IMR-90 (cell line): ENCODE measurements at regions not wholly inside any gene's neighbourhood (a gene's known extent, or its start where the extent isn't known, plus 50 kb on each side); places are given as distances from the start of the nearest gene placed in this dataset.

Experiments used
- ATAC-seq: fragments of 200-7000 bp; cut with Tn5 transposase; 2 replicates; pipeline ENCODE4 v1.9.1; 2020; ENCODE audit warnings: low read depth, mild to moderate bottlenecking, moderate library complexity
- BruUV-seq: library from RNA; stranded (reverse); fragments of 400-500 nt; replicated peaks from 2 replicates; lab custom pipeline; 2021; lab: Mats Ljungman, UMichigan
- CTCF ChIA-PET: fragments of 300-600 bp; formaldehyde crosslinking; extraction: SDS; loops from one replicate; lab custom pipeline; 2021; ENCODE audit warnings: antibody characterized with exemption; lab: Yijun Ruan, JAX
- POLR2A ChIA-PET: fragments of 300-600 bp; sonication (Branson Sonifier 250); formaldehyde crosslinking; loops from one replicate; lab custom pipeline; 2022; ENCODE audit warnings: antibody characterized with exemption; ENCODE audit not compliant: unreplicated experiment; lab: Charles Lee
- DNase-seq: peaks from one replicate; pipeline ENCODE4 v3.0.0; 2013
- H2AFZ ChIP-seq: replicated peaks from 2 replicates; pipeline ENCODE3; 2013; ENCODE audit warnings: low read length, mild to moderate bottlenecking; ENCODE audit not compliant: poor library complexity
- H2AK5ac ChIP-seq: 2 replicates; pipeline ENCODE4 v1.6.1; 2013; ENCODE audit warnings: low read depth, low read length, inconsistent platforms
- H2AK9ac ChIP-seq: replicated peaks from 2 replicates; pipeline ENCODE3; 2013; ENCODE audit warnings: mild to moderate bottlenecking, low read depth, low read length, moderate library complexity; ENCODE audit not compliant: poor library complexity
- H2BK120ac ChIP-seq: 2 replicates; pipeline ENCODE4 v1.6.1; 2013; ENCODE audit warnings: low read depth, low read length, inconsistent platforms
- H2BK15ac ChIP-seq: 3 replicates; pipeline ENCODE4 v1.6.1; 2013; ENCODE audit warnings: low read depth, low read length, inconsistent platforms
- H2BK20ac ChIP-seq: 2 replicates; pipeline ENCODE4 v1.6.1; 2013; ENCODE audit warnings: low read depth, mild to moderate bottlenecking, inconsistent platforms, low read length, moderate library complexity
- H2BK5ac ChIP-seq: 2 replicates; pipeline ENCODE4 v1.6.1; 2013; ENCODE audit warnings: mild to moderate bottlenecking, low read depth, low read length, inconsistent platforms; ENCODE audit not compliant: poor library complexity, severe bottlenecking
- H3K14ac ChIP-seq: replicated peaks from 2 replicates; pipeline ENCODE4 v1.6.1; 2013; ENCODE audit warnings: low read depth, low read length, inconsistent platforms
- H3K18ac ChIP-seq: 2 replicates; pipeline ENCODE4 v1.6.1; 2013; ENCODE audit warnings: low read depth, low read length, control low read depth
- H3K23ac ChIP-seq: 2 replicates; pipeline ENCODE4 v1.6.1; 2013; ENCODE audit warnings: low read depth, low read length, inconsistent platforms
- H3K27ac ChIP-seq: 2 replicates; pipeline ENCODE4 v1.5.1; 2013; ENCODE audit warnings: mild to moderate bottlenecking, control low read depth, low read length; ENCODE audit not compliant: insufficient read depth
- H3K27me3 ChIP-seq: 2 replicates; pipeline ENCODE4 v1.6.1; 2013; ENCODE audit warnings: low read length; ENCODE audit not compliant: control insufficient read depth, insufficient read depth
- H3K36me3 ChIP-seq: 2 replicates; pipeline ENCODE4 v1.6.1; 2013; ENCODE audit warnings: low read length, mixed read lengths; ENCODE audit not compliant: control insufficient read depth, insufficient read depth
- H3K4ac ChIP-seq: 2 replicates; pipeline ENCODE4 v1.6.1; 2013; ENCODE audit warnings: low read depth, low read length, inconsistent platforms
- H3K4me1 ChIP-seq: 2 replicates; pipeline ENCODE4 v1.6.1; 2013; ENCODE audit warnings: low read length, mixed read lengths; ENCODE audit not compliant: control insufficient read depth, insufficient read depth
- H3K4me2 ChIP-seq: 2 replicates; pipeline ENCODE4 v1.6.1; 2013; ENCODE audit warnings: low read depth, mild to moderate bottlenecking, control low read depth, low read length, moderate library complexity
- H3K4me3 ChIP-seq: 2 replicates; pipeline ENCODE4 v1.5.1; 2013; ENCODE audit warnings: low read depth, mild to moderate bottlenecking, control low read depth, low read length, moderate library complexity; ENCODE audit not compliant: insufficient read depth
- H3K56ac ChIP-seq: 2 replicates; pipeline ENCODE4 v1.6.1; 2013; ENCODE audit warnings: low read length, inconsistent platforms; ENCODE audit not compliant: insufficient read depth; ENCODE audit errors: extremely low read depth
- H3K79me1 ChIP-seq, 2 experiments: 2 replicates each; pipeline ENCODE4 v1.6.1; 2013; ENCODE audit warnings: low read length in 2 of 2, inconsistent platforms in 1 of 2, low read depth in 1 of 2
- H3K9ac ChIP-seq: 2 replicates; pipeline ENCODE4 v1.6.1; 2013; ENCODE audit warnings: low read depth, low read length, control low read depth
- H3K9me1 ChIP-seq: 2 replicates; pipeline ENCODE4 v1.6.1; 2013; ENCODE audit warnings: low read length, inconsistent platforms; ENCODE audit not compliant: insufficient read depth
- H3K9me3 ChIP-seq: 2 replicates; pipeline ENCODE4 v1.6.1; 2013; ENCODE audit warnings: low read length; ENCODE audit not compliant: control insufficient read depth, insufficient read depth
- H4K20me1 ChIP-seq: 2 replicates; pipeline ENCODE4 v1.6.1; 2013; ENCODE audit warnings: low read length, inconsistent platforms; ENCODE audit not compliant: insufficient read depth
- H4K5ac ChIP-seq: 2 replicates; pipeline ENCODE4 v1.6.1; 2013; ENCODE audit warnings: mild to moderate bottlenecking, low read depth, low read length, control low read depth
- H4K8ac ChIP-seq, 2 experiments: 2 replicates each; pipeline ENCODE4 v1.6.1; 2013; ENCODE audit warnings: low read depth in 2 of 2, low read length in 2 of 2, control low read depth in 1 of 2, inconsistent platforms in 1 of 2
- H4K91ac ChIP-seq: 2 replicates; pipeline ENCODE4 v1.6.1; 2013; ENCODE audit warnings: low read depth, low read length, inconsistent platforms; ENCODE audit not compliant: insufficient read depth
- BHLHE40 ChIP-seq: fragments of 150-350 bp; IDR thresholded peaks from 2 replicates; pipeline ENCODE4 v1.6.1; 2016; ENCODE audit warnings: mild to moderate bottlenecking, low read depth, low read length
- CEBPB ChIP-seq: IDR thresholded peaks from 2 replicates; pipeline ENCODE4 v1.6.1; 2012; ENCODE audit warnings: low read depth, low read length, improper control_type of control experiment
- CHD1 ChIP-seq: IDR thresholded peaks from 2 replicates; pipeline ENCODE4 v1.6.1; 2012; ENCODE audit warnings: low read depth, low read length, improper control_type of control experiment
- CTCF ChIP-seq: conservative IDR thresholded peaks from 2 replicates; pipeline ENCODE4 v1.5.1; 2012; ENCODE audit warnings: mild to moderate bottlenecking, low read depth, low read length, improper control_type of control experiment
- ELK1 ChIP-seq: fragments of 150-350 bp; IDR thresholded peaks from 2 replicates; pipeline ENCODE4 v1.6.1; 2016; ENCODE audit warnings: low read depth, mild to moderate bottlenecking, low read length, moderate library complexity, borderline replicate concordance
- FOS ChIP-seq: fragments of 150-350 bp; IDR thresholded peaks from 2 replicates; pipeline ENCODE4 v1.6.1; 2016; ENCODE audit warnings: low read depth, low read length
- MAFK ChIP-seq: IDR thresholded peaks from 2 replicates; pipeline ENCODE4 v1.6.1; 2012; ENCODE audit warnings: low read depth, low read length, improper control_type of control experiment
- MAZ ChIP-seq: IDR thresholded peaks from 2 replicates; pipeline ENCODE4 v1.6.1; 2012; ENCODE audit warnings: low read depth, mild to moderate bottlenecking, low read length, improper control_type of control experiment, moderate library complexity, borderline replicate concordance
- MXI1 ChIP-seq: IDR thresholded peaks from 2 replicates; pipeline ENCODE4 v1.6.1; 2012; ENCODE audit warnings: low read depth, mild to moderate bottlenecking, low read length, moderate library complexity, borderline replicate concordance
- NFE2L2 ChIP-seq: fragments of 150-350 bp; IDR thresholded peaks from 2 replicates; pipeline ENCODE4 v1.6.1; 2016; ENCODE audit warnings: low read depth, mild to moderate bottlenecking, low read length
- POLR2A ChIP-seq: IDR thresholded peaks from 2 replicates; pipeline ENCODE4 v1.6.1; 2012; ENCODE audit warnings: mild to moderate bottlenecking, low read depth, low read length
- RAD21 ChIP-seq: IDR thresholded peaks from 2 replicates; pipeline ENCODE4 v1.6.1; 2012; ENCODE audit warnings: low read length, improper control_type of control experiment
- RCOR1 ChIP-seq: IDR thresholded peaks from 2 replicates; pipeline ENCODE4 v1.6.1; 2012; ENCODE audit warnings: mild to moderate bottlenecking, low read length, improper control_type of control experiment; ENCODE audit not compliant: insufficient replicate concordance
- RFX5 ChIP-seq: IDR thresholded peaks from 2 replicates; pipeline ENCODE4 v1.8.0; 2012; ENCODE audit warnings: low read depth, mild to moderate bottlenecking, low read length, moderate library complexity
- SMC3 ChIP-seq: fragments of 150-350 bp; IDR thresholded peaks from 2 replicates; pipeline ENCODE4 v1.6.1; 2016; ENCODE audit warnings: low read depth, mild to moderate bottlenecking, antibody characterized with exemption, low read length, moderate library complexity
- USF2 ChIP-seq: fragments of 150-350 bp; IDR thresholded peaks from 2 replicates; pipeline ENCODE4 v1.6.1; 2017; ENCODE audit warnings: mild to moderate bottlenecking, antibody characterized with exemption, low read length, low read depth
- WGBS, 2 experiments: methylation state at CpG; one replicate each; pipeline versions ENCODE4 v1.1.5 to v1.1.7; 2013; ENCODE audit warnings: missing lambda C conversion rate in 2 of 2; ENCODE audit not compliant: insufficient read length in 1 of 2; ENCODE audit errors: extremely low coverage in 2 of 2; 5-methylcytosine and 5-hydroxymethylcytosine counted together
- dilution Hi-C: fragments of 300-500 bp; cut with HindIII; formaldehyde crosslinking; loops from one replicate; pipeline ENCODE4 v1.14.3; 2018; ENCODE audit warnings: low sequenced_read_pairs; ENCODE audit not compliant: unreplicated experiment
- in situ Hi-C: fragments of 300-500 bp; cut with MboI; formaldehyde crosslinking; loops from 3 replicates; pipeline ENCODE4 v1.14.3; 2019; ENCODE audit warnings: low sequenced_read_pairs, inconsistent platforms, mixed read lengths
- intact Hi-C: fragments of 100-400 bp; cut with micrococcal nuclease; formaldehyde crosslinking; loops from 2 replicates; pipeline ENCODE4 v1.10.0; 2022

- dilution Hi-C loops, result no loop called here
- no peaks in the 10 kb centered on the region for H3K79me1 ChIP-seq
- H2BK120ac ChIP-seq, result no peak overlapping the region
- no peak overlapping the region for H2BK15ac ChIP-seq
- H3K36me3 ChIP-seq, result no peaks in the 10 kb centered on the region
- H2BK20ac ChIP-seq, result no peak overlapping the region
- no peak overlapping the region for H2AK9ac ChIP-seq
- no peaks in the 10 kb centered on the region for H3K9me3 ChIP-seq
- POLR2A ChIA-PET, result no interaction called here
- no peaks in the 10 kb centered on the region for H3K4me1 ChIP-seq
- no peak overlapping the region for H3K4me2 ChIP-seq
- no peaks in the 10 kb centered on the region for H4K20me1 ChIP-seq
- no peak overlapping the region for H4K5ac ChIP-seq
- H3K27me3 ChIP-seq, result peaks cover 2% of the 10 kb centered on the region; the same call in 1 of the 2 replicates
- in situ Hi-C loops, result no loop called here
- intact Hi-C loops, result no loop called here
- no TSS peak for BruUV-seq
- no peak overlapping the region for H3K4me3 ChIP-seq
- WGBS, 2 experiments, result no CpG with 5 or more reads among the region's 4 CpGs
- H3K27ac ChIP-seq, result no peak overlapping the region
- no peak overlapping the region for H4K8ac ChIP-seq
- DNase-seq (no peak), ATAC-seq (no peak)
- H3K9me1 ChIP-seq, result no peaks in the 10 kb centered on the region
- no peak overlapping the region for H3K14ac ChIP-seq
- no peak overlapping the region for H2AFZ ChIP-seq
- no peak overlapping the region for H3K18ac ChIP-seq
- H3K56ac ChIP-seq, result no peak overlapping the region
- no peak overlapping the region for H2AK5ac ChIP-seq
- H3K4ac ChIP-seq, result no peak overlapping the region
- no peak overlapping the region for H2BK5ac ChIP-seq
- no peak overlapping the region for H3K9ac ChIP-seq
- H3K23ac ChIP-seq, result no peak overlapping the region
- no peak overlapping the region for H4K91ac ChIP-seq
- CTCF ChIA-PET, result no interaction called here
- TF ChIP-seq CHD1 (no peak), RAD21 (no peak), MAFK (no peak), MXI1 (no peak), MAZ (no peak), BHLHE40 (no peak), CEBPB (no peak), RCOR1 (no peak), ELK1 (no peak), FOS (no peak), USF2 (no peak), CTCF (no peak), NFE2L2 (no peak), POLR2A (no peak), RFX5 (no peak), SMC3 (no peak)
Measured at GRCh38 chr3:124653797-124654469, 76.3 kb upstream of the UMPS start.
